Prostate gland (tissue), 2 donors: ENCODE measurements at regions not wholly inside any gene's neighbourhood (a gene's known extent, or its start where the extent isn't known, plus 50 kb on each side); places are given as distances from the start of the nearest gene placed in this dataset.

ENCODE experiments used
- DNase-seq: peaks from one replicate; pipeline ENCODE4 v3.0.0-alpha.2; 2019; ENCODE audit warnings: low spot score
- H3K27ac ChIP-seq, 2 donors: fragments of 200-600 bp; sonication (generic); 2 replicates each; pipeline ENCODE4 v1.5.1; 2017 to 2019
- H3K27me3 ChIP-seq: fragments of 200-600 bp; sonication (generic); replicated peaks from 2 replicates; pipeline ENCODE4 v1.5.1; 2019; ENCODE audit not compliant: insufficient read depth
- H3K36me3 ChIP-seq, 2 donors: fragments of 200-600 bp; sonication (generic); 1 replicate in 1 of 2; 2 replicates in 1 of 2; pipeline versions ENCODE4 v1.5.1 to v1.8.1; 2017 to 2019
- H3K4me1 ChIP-seq: fragments of 200-600 bp; sonication (generic); replicated peaks from 2 replicates; pipeline ENCODE4 v1.5.1; 2019
- H3K4me3 ChIP-seq, 2 donors: fragments of 200-600 bp; sonication (generic); 2 replicates each; pipeline ENCODE4 v1.5.1; 2017 to 2019
- H3K9me3 ChIP-seq: fragments of 200-600 bp; sonication (generic); 2 replicates; pipeline ENCODE4 v1.5.1; 2017
- POLR2A ChIP-seq: fragments of 450-650 bp; IDR thresholded peaks from one replicate; pipeline ENCODE4 v1.6.1; 2016; ENCODE audit warnings: antibody characterized with exemption, mild to moderate bottlenecking
- POLR2AphosphoS5 ChIP-seq: sonication (generic); formaldehyde crosslinking; IDR thresholded peaks from one replicate; pipeline ENCODE4 v1.6.1; 2017; ENCODE audit warnings: antibody characterized with exemption
- WGBS: methylation state at CpG from one replicate; pipeline ENCODE4 v1.1.5; 2018; 5-methylcytosine and 5-hydroxymethylcytosine counted together
- intact Hi-C: fragments of 100-400 bp; cut with DNase I; formaldehyde crosslinking; loops from one replicate; pipeline ENCODE4 v1.14.2; 2022
- TF ChIP-seq, protein P1 (sequence below), 4 experiments: fragments of 200-600 bp in 2 of 4; fragments of 450-650 bp in 2 of 4; sonication (generic) in 2 of 4; IDR thresholded peaks; 1 replicate in 3 of 4; 2 replicates in 1 of 4; pipeline ENCODE4 v1.5.1; 2016 to 2019; ENCODE audit warnings: antibody characterized with exemption in 4 of 4, mild to moderate bottlenecking in 2 of 4, moderate library complexity in 2 of 4

GRCh38 chr15:58257776-58258325 is 119.7 kb downstream of the AQP9 start:
- Histone ChIP-seq H3K27ac (no peak overlapping the region), H3K4me1 (no peaks in the 10 kb centered on the region), H3K36me3 (no peaks in the 10 kb centered on the region), H3K27me3 (no peaks in the 10 kb centered on the region), H3K4me3 (no peak overlapping the region), H3K9me3 (no peaks in the 10 kb centered on the region)
- intact Hi-C loops = no loop called here
- TF ChIP-seq POLR2A (no peak), POLR2AphosphoS5 (no peak)
- TF ChIP-seq, protein P1, sequence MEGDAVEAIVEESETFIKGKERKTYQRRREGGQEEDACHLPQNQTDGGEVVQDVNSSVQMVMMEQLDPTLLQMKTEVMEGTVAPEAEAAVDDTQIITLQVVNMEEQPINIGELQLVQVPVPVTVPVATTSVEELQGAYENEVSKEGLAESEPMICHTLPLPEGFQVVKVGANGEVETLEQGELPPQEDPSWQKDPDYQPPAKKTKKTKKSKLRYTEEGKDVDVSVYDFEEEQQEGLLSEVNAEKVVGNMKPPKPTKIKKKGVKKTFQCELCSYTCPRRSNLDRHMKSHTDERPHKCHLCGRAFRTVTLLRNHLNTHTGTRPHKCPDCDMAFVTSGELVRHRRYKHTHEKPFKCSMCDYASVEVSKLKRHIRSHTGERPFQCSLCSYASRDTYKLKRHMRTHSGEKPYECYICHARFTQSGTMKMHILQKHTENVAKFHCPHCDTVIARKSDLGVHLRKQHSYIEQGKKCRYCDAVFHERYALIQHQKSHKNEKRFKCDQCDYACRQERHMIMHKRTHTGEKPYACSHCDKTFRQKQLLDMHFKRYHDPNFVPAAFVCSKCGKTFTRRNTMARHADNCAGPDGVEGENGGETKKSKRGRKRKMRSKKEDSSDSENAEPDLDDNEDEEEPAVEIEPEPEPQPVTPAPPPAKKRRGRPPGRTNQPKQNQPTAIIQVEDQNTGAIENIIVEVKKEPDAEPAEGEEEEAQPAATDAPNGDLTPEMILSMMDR (IDR thresholded peaks at IDR 0.05) = no peak
- no peak for DNase-seq
- WGBS = 78% methylated on average over 7 of the region's 7 CpGs

- Histone ChIP-seq H3K27ac (no peak overlapping the region), H3K4me3 (no peak overlapping the region), H3K36me3 (no peaks in the 10 kb centered on the region), H3K4me1 (no peaks in the 10 kb centered on the region), H3K9me3 (no peaks in the 10 kb centered on the region), H3K27me3 (no peaks in the 10 kb centered on the region)
- intact Hi-C loops = no loop called here
- WGBS = 74% methylated on average over 7 of the region's 7 CpGs
- no peak for TF ChIP-seq POLR2A
- TF ChIP-seq, protein P1 (IDR thresholded peaks at IDR 0.05) = no peak
- TF ChIP-seq POLR2AphosphoS5 = no peak
- no peak for DNase-seq
Observed at GRCh38 chr15:58258501-58259292, 120.5 kb downstream of the AQP9 start.

GRCh38 chr15:58260205-58260724 is 122.1 kb downstream of the AQP9 start:
- intact Hi-C loops = no loop called here
- DNase-seq = no peak
- H3K27ac ChIP-seq = peak overlapping the region in 1 of 2 donors; percentile 21

DNA sequence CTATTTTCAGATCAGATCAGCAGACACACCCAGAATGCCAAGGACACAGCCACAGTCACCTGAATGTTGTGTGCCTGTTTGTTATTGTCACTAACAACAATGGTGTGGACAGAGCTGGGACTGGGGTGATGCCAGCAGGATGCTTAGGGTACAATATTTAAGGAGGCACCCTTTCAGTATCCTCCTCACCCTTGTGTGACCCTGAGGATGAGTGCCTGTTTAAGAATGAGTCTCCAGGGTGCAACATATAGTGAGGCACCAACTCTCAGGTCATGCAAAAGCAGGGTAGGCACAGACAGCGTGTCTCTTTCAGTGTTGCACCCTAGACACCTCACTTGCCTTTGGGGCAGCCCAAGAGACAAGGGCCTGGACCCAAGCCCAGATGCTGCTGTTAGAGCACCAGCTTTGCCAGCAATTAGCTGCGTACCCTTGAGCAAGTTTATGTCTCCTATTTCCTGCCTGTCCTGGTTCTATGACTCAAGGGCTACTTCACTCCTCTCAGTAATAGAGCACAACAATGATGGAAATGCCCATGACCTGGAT is 122.6 kb downstream of the AQP9 start:
- Histone ChIP-seq H3K27me3 (no peaks in the 10 kb centered on the region), H3K27ac (peak overlapping the region in 1 of 2 donors; percentile 33), H3K36me3 (no peaks in the 10 kb centered on the region), H3K4me3 (no peak overlapping the region), H3K4me1 (no peaks in the 10 kb centered on the region), H3K9me3 (no peaks in the 10 kb centered on the region)
- intact Hi-C loops = no loop called here
- TF ChIP-seq POLR2AphosphoS5 = no peak
- TF ChIP-seq POLR2A = no peak
- TF ChIP-seq, protein P1 (IDR thresholded peaks at IDR 0.05) = no peak
- WGBS = 59% methylated on average over 2 of the region's 2 CpGs
- DNase-seq = no peak

More at GRCh38 chr15:58260205-58260724, 122.1 kb downstream of the AQP9 start:
- Histone ChIP-seq H3K36me3 (no peaks in the 10 kb centered on the region), H3K9me3 (no peaks in the 10 kb centered on the region), H3K4me1 (no peaks in the 10 kb centered on the region), H3K27me3 (no peaks in the 10 kb centered on the region), H3K4me3 (no peak overlapping the region)
- WGBS = 66% methylated on average over 6 of the region's 6 CpGs
- TF ChIP-seq POLR2AphosphoS5 = no peak
- TF ChIP-seq, protein P1 (IDR thresholded peaks at IDR 0.05) = no peak
- no peak for TF ChIP-seq POLR2A
